Upper lobe of right lung (tissue), 1 donor: ENCODE measurements at regions not wholly inside any gene's neighbourhood (a gene's known extent, or its start where the extent isn't known, plus 50 kb on each side); places are given as distances from the start of the nearest gene placed in this dataset.

Source experiments
- ATAC-seq: fragments of 200-7000 bp; cut with Tn5 transposase; one replicate; pipeline ENCODE4 v1.9.1; 2020; ENCODE audit warnings: mild to moderate bottlenecking, moderate library complexity
- DNase-seq: peaks from one replicate; pipeline ENCODE4 v3.0.0-alpha.2; 2020
- H3K27ac ChIP-seq: fragments of 200-600 bp; one replicate; pipeline ENCODE4 v1.8.0; 2022
- H3K27me3 ChIP-seq: fragments of 200-600 bp; one replicate; pipeline ENCODE4 v1.8.0; 2022; ENCODE audit warnings: mild to moderate bottlenecking
- H3K36me3 ChIP-seq: fragments of 200-600 bp; one replicate; pipeline ENCODE4 v1.8.0; 2022
- H3K4me1 ChIP-seq: fragments of 200-600 bp; one replicate; pipeline ENCODE4 v1.8.0; 2022
- H3K4me3 ChIP-seq: fragments of 200-600 bp; one replicate; pipeline ENCODE4 v1.8.0; 2022; ENCODE audit warnings: mild to moderate bottlenecking
- H3K9me3 ChIP-seq: fragments of 200-600 bp; one replicate; pipeline ENCODE4 v1.8.0; 2022
- intact Hi-C: fragments of 100-400 bp; cut with DNase I; formaldehyde crosslinking; loops from one replicate; pipeline ENCODE4 v1.11.0; 2022
- TF ChIP-seq, protein P1 (sequence below): fragments of 200-600 bp; IDR thresholded peaks from one replicate; pipeline ENCODE4 v1.8.0; 2022; ENCODE audit warnings: antibody characterized with exemption
- donor health status: DM: no; HTN: yes; CAD: no; lungs with severe emphysema.

- peak overlapping the region; percentile 29 for H3K4me3 ChIP-seq
- ATAC-seq (peak; percentile 34), DNase-seq (peak; percentile 63)
- peaks cover 29% of the 10 kb centered on the region for H3K4me1 ChIP-seq
- no peaks in the 10 kb centered on the region for H3K36me3 ChIP-seq
- H3K9me3 ChIP-seq = no peaks in the 10 kb centered on the region
- H3K27ac ChIP-seq = no peak overlapping the region
- H3K27me3 ChIP-seq = peaks cover 37% of the 10 kb centered on the region
- intact Hi-C loops = no loop called here
- TF ChIP-seq, protein P1, sequence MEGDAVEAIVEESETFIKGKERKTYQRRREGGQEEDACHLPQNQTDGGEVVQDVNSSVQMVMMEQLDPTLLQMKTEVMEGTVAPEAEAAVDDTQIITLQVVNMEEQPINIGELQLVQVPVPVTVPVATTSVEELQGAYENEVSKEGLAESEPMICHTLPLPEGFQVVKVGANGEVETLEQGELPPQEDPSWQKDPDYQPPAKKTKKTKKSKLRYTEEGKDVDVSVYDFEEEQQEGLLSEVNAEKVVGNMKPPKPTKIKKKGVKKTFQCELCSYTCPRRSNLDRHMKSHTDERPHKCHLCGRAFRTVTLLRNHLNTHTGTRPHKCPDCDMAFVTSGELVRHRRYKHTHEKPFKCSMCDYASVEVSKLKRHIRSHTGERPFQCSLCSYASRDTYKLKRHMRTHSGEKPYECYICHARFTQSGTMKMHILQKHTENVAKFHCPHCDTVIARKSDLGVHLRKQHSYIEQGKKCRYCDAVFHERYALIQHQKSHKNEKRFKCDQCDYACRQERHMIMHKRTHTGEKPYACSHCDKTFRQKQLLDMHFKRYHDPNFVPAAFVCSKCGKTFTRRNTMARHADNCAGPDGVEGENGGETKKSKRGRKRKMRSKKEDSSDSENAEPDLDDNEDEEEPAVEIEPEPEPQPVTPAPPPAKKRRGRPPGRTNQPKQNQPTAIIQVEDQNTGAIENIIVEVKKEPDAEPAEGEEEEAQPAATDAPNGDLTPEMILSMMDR = no peak
Observed at GRCh38 chr12:62191491-62192179, 68.6 kb upstream of the USP15 start.

DNA sequence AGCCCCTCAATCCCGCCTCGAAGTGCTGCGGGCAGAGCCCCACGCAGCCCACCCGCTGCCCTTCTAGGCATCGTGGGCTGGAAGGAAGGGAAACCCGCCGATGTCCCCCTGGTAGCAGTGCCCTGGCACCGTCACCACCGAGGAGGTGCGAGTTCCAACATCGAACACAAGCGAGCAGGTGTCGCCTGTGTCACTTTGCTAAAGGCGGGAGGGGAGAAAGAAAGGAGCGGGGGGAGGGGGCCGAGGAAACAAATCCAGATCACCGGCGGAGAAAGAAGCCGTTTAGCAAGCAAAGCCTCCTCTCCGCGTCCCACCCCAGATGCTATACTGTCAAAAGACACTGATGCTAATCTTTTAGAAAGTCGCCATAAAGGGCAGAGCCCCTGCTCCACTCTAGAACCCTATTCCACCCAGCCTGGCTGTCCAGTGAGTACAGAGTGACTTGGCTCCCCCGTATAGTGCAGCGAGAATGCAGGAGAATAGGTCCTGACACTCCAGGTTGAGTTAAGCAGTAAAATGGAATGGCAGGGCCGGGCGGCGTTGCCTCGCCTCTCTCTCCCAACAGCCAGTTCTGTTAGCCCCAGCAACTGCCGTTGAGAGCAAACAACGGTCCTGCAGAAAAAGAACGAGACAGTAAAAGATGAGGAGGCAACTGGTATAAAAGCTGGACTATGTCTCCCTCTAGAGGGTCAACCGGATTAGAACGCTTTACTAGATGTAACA is 67.9 kb upstream of the USP15 start:
- intact Hi-C loops = no loop called here
- Histone ChIP-seq H3K27me3 (peaks cover 37% of the 10 kb centered on the region), H3K9me3 (no peaks in the 10 kb centered on the region), H3K27ac (no peak overlapping the region), H3K4me1 (peaks cover 29% of the 10 kb centered on the region), H3K4me3 (peak overlapping the region; percentile 29), H3K36me3 (no peaks in the 10 kb centered on the region)
- DNase-seq (peak; percentile 65), ATAC-seq (peak; percentile 96)
- TF ChIP-seq, protein P1 = peak; percentile 75

GRCh38 chr12:62192903-62193250 is 67.3 kb upstream of the USP15 start:
- intact Hi-C loops = no loop called here
- no peak overlapping the region for H3K4me3 ChIP-seq

DNA sequence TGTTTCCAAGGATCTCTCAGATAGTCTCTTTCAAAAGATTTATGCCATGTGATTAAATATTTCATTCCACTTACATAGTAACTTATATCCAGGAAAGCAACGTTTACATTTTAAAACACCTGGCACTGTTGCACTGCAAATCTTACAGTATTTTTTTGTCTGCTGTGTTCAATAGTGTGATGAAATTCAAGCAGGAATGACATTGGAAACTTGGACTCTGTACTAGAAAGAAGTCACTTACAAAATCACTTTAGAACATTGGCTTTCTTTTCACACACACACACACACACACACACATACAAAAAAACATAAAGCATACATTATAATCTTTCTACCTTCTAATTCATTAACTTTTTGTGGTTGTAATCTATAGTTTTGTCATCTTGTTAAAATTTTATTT is 66.2 kb upstream of the USP15 start:
- Histone ChIP-seq H3K9me3 (no peaks in the 10 kb centered on the region), H3K4me3 (no peak overlapping the region), H3K27me3 (peaks cover 37% of the 10 kb centered on the region), H3K36me3 (no peaks in the 10 kb centered on the region), H3K27ac (no peak overlapping the region), H3K4me1 (peaks cover 29% of the 10 kb centered on the region)
- TF ChIP-seq, protein P1 = no peak
- DNase-seq = no peak
- ATAC-seq = no peak
- intact Hi-C loops = no loop called here

More at GRCh38 chr12:62192903-62193250, 67.3 kb upstream of the USP15 start:
- Histone ChIP-seq H3K36me3 (no peaks in the 10 kb centered on the region), H3K27ac (no peak overlapping the region), H3K4me1 (peaks cover 29% of the 10 kb centered on the region), H3K9me3 (no peaks in the 10 kb centered on the region), H3K27me3 (peaks cover 37% of the 10 kb centered on the region)
- DNase-seq (no peak), ATAC-seq (no peak)
- TF ChIP-seq, protein P1 = no peak

DNA sequence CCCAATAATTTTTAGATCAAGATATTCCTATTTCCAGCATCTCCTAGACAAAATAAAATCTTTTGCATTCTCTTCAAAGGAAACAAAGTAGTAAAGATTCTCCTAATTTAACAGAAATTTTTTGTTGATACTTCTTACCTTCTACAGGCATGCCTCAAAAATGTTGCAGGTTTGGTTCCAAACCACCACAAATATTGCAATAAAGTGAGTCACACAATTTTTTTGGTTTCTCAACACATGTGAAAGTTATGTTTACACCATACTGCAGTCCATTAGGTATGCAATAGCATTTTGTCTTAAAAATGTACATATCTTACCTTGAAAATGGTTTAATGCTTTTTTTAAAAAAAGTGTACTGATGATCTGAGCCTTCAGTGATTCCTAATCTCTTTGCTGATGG is 65.6 kb upstream of the USP15 start:
- no peaks in the 10 kb centered on the region for H3K36me3 ChIP-seq
- peaks cover 37% of the 10 kb centered on the region for H3K27me3 ChIP-seq
- no peaks in the 10 kb centered on the region for H3K9me3 ChIP-seq
- no peak overlapping the region for H3K4me3 ChIP-seq
- TF ChIP-seq, protein P1 = no peak
- DNase-seq = no peak
- peaks cover 29% of the 10 kb centered on the region for H3K4me1 ChIP-seq
- intact Hi-C loops = no loop called here
- ATAC-seq = no peak
- H3K27ac ChIP-seq = no peak overlapping the region
